HEK293T (cell line): ENCODE measurements at regions not wholly inside any gene's neighbourhood (a gene's known extent, or its start where the extent isn't known, plus 50 kb on each side); places are given as distances from the start of the nearest gene placed in this dataset.

Experiments
- BHLHE40 ChIP-seq: fragments of 450-650 bp; IDR thresholded peaks from 2 replicates; pipeline ENCODE4 v1.6.1; 2016; ENCODE audit warnings: mild to moderate bottlenecking, moderate library complexity, borderline replicate concordance
- CTBP1 ChIP-seq: fragments of 450-650 bp; IDR thresholded peaks from 2 replicates; pipeline ENCODE4 v1.6.1; 2016; ENCODE audit warnings: borderline replicate concordance
- FOXA1 ChIP-seq: fragments of 450-650 bp; IDR thresholded peaks from 2 replicates; pipeline ENCODE4 v1.6.1; 2016; ENCODE audit warnings: mild to moderate bottlenecking
- FOXK2 ChIP-seq: fragments of 450-650 bp; IDR thresholded peaks from 2 replicates; pipeline ENCODE4 v1.6.1; 2016; ENCODE audit warnings: mild to moderate bottlenecking
- FOXM1 ChIP-seq: fragments of 450-650 bp; IDR thresholded peaks from 2 replicates; pipeline ENCODE4 v1.6.1; 2017; ENCODE audit warnings: mild to moderate bottlenecking, borderline replicate concordance
- L3MBTL2 ChIP-seq: fragments of 450-650 bp; conservative IDR thresholded peaks from 2 replicates; pipeline ENCODE4 v1.6.1; 2016; ENCODE audit warnings: mild to moderate bottlenecking
- LEF1 ChIP-seq: fragments of 450-650 bp; IDR thresholded peaks from 2 replicates; pipeline ENCODE4 v1.6.1; 2017; ENCODE audit warnings: mild to moderate bottlenecking, borderline replicate concordance
- NFRKB ChIP-seq: fragments of 450-650 bp; IDR thresholded peaks from 2 replicates; pipeline ENCODE4 v1.6.1; 2016; ENCODE audit warnings: mild to moderate bottlenecking, moderate library complexity
- SP1 ChIP-seq: fragments of 450-650 bp; IDR thresholded peaks from 2 replicates; pipeline ENCODE4 v1.6.1; 2017
- ZNF384 ChIP-seq: fragments of 450-650 bp; IDR thresholded peaks from 2 replicates; pipeline ENCODE4 v1.6.1; 2016

- TF ChIP-seq LEF1 (no peak), NFRKB (no peak), FOXM1 (no peak), FOXK2 (no peak), FOXA1 (no peak), L3MBTL2 (no peak), CTBP1 (no peak), SP1 (no peak), BHLHE40 (no peak), ZNF384 (no peak)
These were observed 362.7 kb downstream of the GADD45G start for GRCh38 chr9:89967527-89967926.
